Stimulated activated CD8-positive, alpha-beta memory T cell treated with anti-CD3 and anti-CD28 coated beads, Interleukin-12 subunit alpha, Interleukin-12 subunit beta, amount 100 ng/mL, for 24 hours (primary cell): ENCODE measurements at regions not wholly inside any gene's neighbourhood (a gene's known extent, or its start where the extent isn't known, plus 50 kb on each side); places are given as distances from the start of the nearest gene placed in this dataset.

ENCODE experiments used
- DNase-seq: peaks from one replicate; pipeline ENCODE4 v3.0.0-alpha.2; 2020; ENCODE audit errors: extremely low read depth

DNA sequence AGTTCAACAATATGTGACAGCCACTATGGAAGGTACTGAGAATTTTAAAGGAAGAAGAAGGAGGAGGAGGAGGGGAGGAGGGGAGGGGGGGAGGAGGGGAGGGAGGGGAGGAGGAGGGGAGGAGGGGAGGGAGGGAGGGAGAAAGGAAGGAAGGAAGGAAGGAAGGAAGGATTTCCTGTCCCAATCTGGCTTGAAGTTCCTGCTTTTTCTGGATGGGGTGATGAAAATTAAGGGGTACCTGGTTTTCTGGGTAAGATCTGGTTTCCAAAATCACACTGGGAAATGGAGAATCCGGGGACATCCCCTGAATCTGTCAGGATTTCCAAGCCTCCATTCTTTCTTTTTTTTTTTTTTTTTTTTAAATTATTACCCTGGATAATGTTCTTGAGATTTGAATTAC is 271.8 kb downstream of the MTX2 start:
- no peak for DNase-seq

DNA sequence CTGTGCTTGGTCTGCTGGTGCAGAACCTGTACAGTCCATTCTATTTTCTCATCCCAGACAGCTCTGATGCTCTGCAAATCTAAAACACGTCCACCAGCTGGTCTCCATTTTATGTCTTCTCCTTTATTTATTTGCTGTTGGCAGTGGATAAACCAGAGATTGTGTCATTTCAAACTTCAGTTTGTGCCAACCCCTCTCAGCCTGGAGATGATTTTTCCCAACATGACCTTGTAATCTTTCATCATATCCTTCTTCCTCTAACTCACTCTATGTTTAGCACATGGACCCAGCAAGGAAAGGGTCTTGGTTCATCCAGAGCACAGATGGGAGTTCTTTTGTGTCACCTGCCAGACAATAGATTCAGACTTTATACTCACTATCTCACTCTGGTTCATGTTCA is 273.2 kb downstream of the MTX2 start:
- no peak for DNase-seq

DNA sequence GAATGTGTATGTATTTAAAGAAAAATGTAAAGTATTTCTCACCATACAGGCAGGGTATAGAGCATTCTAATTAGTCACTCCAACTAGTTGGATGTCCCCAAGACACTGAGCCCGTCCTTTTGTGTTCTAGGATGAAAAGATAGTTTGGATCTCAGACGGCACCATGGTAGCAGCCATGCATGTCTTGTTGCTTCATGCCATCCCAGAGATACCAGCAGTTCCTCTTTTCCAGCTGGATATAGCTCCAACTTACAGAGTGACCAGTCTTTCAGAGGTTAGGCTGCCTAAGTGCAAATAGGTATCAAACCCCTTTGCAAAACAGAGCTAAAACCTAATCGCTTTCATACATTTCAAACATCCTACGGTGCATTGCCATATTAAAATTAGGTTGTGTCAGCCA is 275.3 kb downstream of the MTX2 start:
- DNase-seq: no peak

DNA sequence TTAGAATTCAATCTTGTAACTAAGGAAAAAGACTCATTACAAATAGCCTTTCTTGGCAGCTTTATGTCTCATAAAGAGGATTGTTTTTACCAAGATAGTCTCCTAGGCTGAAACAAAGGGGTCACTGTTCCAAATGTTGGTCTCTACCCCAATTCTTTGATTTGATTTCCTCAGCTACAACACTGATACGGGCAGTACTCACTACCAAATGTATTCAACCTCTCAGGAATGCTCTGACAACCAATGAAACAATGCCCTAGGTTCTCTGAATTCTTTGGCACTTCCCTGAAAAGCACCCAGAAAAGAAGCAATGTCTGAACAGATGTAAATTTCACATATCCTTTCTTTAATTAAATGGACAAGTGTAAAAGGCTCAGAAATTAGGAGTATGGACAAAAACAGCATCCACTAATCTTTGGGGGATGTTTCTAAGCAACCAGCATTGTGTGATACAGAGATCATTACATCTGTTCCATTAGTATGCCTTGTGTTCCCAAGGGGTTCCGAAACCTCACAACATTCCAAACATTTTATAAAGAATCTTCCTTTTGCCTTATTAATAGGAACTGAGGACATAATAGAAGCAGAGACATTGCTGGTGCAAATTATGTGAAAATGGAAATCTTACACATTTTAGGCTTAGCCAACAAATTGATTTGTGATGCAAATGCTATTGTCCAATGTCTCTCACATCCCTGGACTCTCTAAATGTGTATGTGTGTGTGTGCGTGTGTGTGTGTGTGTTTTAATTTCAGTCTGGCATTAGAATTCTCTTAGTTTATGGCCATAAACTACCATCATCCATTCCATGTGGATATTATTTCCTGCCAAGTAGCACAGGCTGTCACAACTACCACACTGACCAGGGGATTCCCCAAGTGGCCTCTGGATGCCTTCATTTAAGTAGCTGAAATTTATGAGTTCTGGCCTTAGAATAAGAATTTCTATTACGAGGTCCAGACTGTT is 276.0 kb downstream of the MTX2 start:
- DNase-seq: no peak

DNA sequence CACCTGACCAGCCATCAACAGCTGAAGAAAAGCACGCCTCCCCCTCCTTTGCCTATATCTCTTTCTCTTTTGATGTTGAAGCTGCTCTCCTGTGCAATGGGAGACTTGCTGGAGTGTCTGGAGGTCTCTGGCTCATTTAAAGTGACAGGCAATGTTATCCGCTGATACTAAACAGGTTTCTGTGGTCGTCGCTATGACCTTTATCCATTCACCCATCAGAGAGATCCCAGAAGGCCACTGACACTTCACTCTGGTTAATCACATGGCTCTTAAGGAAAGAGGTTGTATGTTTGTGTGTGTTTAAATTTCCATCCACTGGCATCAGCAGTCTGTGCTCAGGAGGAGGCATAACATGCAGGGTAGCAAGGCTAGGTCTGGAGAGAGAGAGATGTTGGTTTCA is 277.3 kb downstream of the MTX2 start:
- DNase-seq: no peak

DNA sequence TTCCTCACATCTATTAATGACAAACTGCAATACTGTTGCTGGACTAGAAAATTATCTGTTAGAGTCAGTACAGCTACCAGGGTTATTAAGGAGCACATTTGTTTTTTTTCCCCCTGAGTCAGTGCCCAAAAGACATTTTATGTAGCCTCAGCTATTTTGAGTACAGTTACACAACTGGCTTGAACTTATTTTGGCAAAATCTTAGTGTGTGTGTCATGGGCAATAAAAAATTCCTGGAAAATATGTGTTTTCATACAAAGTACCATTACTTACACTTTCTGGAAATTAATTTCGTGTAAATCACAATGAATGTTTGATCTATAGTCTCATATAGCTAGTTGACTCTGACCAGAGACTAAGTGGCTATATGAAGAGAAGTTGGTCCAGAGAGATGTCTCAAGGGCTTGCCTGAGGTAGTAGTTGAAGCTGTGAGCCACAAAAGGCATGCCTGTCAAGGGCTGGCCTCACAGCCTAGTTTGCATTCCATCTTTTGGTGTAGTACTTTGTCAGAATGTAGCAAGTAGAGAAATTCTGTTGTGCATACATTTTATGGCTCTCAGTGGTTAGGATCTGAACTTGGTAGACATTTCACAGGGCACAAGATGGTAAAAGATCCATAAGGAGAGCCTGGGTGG is 283.4 kb downstream of the MTX2 start:
- no peak for DNase-seq

DNA sequence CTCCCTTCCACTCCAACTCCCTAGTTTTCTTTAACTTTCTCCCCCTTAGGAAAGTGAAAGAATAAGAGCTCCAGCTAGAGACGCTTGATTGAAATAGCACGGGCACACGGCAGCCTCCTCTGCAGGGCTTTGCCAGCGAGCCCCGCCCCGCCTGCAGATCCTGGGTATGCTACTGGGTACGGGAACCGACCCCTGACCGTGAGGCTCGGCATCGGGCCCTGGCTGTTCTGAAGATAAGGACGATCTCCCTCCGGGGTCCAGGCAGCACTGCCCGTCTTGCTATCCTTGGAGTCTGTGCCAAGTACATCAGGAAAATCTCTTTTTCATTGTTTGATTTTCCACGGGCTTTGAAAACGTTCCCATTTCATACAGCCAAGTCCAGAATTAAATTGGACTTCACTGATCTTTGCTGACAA is 284.5 kb downstream of the MTX2 start:
- DNase-seq: peak; percentile 5

DNA sequence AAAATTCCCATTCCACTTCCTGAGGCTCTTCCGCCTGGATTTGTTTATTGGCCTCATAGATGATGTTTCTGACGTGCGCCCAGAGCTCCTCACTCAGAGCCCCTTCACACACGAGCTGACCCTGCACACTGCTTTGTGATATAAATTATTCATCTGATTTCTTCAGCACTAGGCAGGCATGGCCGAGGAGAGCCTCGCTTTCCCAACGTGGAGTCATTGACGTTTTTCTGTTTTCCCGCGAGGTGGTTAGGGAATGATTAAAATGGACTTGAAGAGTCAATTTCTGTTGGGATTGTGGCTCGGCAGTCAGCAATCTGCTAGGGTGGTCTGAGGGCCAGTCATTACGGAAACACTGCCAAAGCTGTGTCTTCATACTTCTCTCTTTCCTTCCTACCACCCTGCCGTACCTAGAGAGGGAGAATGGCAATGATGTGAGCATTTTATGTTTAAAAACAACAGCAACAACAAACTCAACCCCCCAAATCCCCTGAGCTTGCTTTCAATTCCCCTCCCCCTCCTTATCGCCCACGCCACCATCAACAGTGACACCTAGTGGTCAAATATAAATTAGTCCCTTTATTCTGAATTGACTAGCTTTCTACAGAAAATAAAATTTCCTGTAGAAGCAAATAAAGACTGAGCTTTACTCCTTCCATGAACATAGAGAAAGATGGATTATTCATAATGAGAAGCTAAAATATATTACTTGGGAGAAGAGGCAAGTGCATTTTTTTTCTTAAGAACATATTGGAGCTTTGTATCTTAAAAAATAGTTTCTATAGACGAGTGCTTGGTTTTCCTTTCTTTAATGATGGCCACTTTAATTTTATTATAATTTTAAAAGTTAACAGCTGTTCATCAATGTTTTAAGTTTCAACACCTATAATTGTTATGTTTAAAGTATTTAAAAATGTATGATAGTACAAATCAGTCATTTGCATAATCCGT is 285.1 kb downstream of the MTX2 start:
- DNase-seq: no peak

DNA sequence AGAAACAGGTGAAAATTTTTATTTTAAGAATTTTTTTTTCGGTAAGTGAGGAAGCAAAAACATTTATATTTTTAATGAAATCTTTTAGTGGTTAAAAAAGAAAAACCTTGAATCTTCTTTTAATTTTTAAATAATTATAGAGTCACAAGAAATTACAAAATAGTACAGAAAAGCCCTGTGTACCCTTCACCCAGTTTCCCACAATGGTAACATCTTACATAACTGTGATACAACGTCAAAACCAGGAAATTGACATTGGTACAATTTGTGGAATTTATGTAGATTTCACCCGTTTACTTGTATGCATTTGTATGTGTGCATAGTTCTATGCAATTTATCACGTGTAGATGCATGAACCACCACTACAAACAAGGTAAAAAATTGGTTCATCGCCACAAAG is 285.9 kb downstream of the MTX2 start:
- DNase-seq: no peak

DNA sequence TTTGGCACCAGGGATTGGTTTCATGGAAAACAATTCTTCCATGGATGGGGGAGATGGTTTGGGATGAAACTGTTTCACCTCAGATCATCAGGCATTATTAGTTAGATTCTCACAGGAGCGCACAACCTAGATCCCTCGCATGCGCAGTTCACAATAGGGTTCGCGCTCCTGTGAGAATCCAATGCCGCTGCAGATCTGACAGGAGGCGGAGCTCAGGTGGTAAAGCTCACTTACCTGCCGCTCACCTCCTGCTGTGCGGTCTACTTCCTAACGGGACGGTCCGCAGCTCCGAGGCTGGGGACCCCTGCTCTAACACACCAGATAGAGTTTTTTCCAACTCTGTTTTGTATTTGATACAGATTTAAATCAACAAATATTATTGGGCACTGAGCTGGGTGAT is 286.5 kb downstream of the MTX2 start:
- no peak for DNase-seq

DNA sequence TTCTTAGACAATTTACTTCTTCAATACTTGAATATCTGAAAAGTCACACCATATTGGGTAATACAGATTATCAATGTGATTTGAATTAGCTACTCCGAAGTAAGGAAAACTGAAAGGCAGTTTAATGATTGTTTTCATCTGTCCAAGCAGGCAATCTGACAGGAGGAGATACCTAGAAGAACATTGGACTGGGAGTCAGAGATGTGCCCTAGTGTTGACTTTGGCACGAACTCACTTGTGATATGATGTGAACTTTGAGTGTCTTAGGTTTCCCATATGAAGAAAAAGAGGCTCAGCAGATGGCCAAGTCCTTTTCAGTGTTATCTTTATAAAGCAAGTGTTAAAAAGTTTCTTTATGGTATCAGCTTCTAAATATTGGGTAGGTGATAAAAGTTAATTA is 287.1 kb downstream of the MTX2 start:
- no peak for DNase-seq

DNA sequence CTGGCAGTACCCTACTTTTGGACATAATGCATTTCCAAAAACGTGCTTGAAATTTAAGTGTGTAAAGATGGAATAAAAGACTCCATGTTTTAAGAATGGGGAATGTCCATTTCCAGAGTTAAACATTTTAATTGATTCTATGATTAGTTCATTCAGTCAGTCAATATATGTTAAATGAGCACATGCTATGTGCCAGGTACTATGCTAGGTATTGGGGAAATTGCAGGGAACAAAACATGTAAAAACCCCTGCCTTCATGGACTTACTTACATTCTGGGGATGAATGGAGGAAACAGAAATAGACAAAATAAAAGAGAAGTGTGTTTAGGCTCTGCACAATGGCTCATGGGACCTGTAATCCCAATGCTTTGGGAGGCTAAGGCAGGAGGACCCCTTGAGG is 288.6 kb downstream of the MTX2 start:
- no peak for DNase-seq

DNA sequence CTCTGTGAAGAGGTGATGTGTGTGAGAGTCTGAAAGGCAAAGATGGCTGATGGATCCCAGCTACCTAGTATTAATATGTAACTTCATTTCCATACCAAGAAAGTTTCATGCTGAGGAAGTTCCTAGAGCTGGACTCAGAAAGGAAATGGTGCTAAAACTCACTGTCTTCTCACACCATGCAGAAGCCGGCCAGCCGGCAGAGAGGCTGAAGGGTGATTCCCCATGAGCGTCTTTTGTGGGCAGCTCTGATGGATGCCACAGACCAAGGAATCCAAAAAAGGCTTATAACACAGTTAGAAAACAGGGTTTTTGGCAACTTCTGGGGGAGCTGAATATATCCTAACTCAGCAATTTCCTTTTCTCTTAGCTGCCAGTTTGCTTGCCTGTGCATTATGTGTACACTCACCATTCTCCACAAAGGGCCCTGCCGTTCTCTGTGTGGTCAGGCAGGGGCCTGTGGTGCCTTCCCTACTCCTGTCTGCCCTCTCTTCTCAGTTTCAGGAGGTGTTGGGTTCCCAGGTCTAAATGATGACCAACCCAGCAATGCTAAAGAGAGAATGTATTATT is 289.4 kb downstream of the MTX2 start:
- no peak for DNase-seq

DNA sequence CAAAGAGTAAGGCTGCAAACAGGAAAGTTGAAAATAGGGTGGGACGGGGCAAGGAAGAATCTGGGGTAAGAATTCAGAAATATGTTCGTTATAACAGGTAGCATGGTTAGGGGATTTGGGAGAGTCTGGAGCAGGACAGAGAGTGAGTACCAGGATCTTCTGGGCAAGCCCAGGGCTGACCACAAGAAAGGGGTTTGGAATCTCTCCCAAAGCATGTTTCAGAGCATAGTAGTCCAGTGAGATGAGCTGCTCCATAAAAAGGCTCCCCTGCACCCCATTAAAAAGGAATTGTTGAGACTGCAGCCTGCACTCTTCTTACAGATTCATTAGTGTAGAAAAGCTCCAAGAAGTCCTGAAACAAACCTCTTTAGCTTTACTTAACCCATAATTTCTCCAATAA is 291.1 kb downstream of the MTX2 start:
- DNase-seq: no peak

DNA sequence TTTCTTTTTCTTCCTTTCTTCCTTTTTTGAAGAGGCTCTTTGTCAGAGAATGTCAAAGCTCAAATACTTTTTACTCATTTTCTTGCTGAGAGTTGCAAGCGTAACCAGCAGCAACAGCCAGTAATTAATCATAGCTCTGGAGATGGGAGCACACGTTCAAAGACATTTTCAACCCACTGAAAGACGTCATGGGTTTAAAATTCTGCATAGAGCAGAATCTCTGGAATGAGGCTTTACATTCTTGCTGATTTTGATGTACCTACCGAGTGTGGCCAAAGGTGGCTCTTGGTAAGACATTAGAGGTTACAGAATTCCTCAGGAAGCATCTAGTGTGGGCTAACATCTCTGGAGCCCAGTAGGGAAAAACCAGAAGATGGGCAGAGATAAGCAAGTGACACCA is 292.5 kb downstream of the MTX2 start:
- DNase-seq: no peak

DNA sequence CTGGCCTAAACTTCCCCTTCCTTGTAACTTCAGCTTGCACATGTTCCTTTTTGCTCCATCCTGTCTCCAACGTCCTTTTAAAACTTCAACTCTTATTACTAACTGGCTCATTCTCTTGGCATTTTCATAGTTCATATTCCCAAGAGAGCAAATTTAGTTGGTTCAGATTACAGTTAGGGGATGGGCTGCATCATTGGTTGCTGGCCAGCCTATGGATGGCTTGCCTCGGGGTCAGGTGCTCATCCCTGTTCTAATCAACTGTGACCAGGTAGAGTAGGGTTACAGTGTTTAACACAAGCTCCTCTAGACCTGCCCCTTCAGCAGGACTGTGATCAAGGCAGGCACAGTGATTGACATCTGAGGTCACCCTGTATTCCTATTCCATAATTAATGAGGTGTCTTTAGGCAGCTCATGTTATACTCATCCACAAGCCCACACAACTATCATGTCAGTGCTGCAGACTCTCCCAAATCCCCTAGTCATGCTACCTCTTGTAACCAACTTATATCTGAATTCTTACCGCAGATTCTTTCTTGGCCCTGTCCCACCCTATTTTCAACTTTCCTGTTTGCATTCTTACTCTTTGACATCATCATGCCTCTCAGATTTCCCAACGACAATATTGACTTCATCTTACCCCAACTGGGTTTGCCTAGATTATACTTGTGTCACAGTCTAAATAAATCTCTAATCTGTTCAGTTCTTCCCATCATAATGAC is 293.3 kb downstream of the MTX2 start:
- no peak for DNase-seq

DNA sequence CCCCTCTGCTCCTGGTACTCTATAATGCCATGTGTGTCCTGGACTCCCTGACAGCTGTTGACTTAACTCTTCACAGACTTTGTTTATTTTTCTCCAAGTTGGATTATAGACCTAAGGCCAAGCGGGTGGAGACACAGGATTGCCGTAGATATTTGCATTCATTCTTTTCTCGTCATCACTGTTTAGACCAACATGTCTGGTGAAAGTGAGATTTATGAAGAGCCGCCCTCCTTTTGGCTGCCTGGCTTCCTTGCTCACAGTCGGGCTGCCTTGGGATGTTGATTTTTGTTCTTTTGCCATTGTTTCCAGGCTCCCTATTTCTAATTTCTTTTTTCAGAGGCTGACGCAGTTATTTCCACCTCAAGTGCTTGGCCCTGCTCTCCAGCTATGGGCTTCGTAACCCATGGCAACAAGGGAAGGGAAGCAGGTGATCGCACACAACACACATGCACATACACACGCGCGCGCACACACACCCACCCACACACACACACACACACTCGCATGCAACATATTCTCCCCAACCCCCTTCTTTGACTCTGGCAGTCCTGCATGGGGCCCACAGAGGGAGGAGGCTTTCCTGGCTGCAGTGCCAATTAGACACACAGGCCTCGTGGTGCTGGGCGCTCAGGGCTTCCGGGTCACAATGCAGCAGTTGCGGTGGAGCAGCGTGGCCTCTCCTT is 296.5 kb downstream of the MTX2 start:
- no peak for DNase-seq

DNA sequence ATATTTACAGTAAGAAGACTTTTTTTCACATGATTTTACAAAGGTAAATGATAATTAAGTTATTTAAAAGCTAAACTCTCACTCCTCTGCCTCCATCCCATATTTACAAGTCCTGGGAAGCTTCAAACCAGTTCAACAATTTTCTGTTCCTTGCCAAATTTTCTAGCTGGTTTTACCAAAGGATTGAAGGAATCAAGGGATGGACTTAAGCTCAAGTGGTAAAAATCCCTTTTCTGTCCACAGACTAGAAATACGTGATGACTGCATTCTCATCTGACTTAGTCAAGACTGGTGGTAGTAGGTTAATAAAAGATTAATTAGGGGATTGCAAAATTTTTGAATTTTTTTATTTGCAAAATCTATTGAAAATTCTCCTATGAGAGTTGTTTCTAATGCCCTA is 297.3 kb downstream of the MTX2 start:
- DNase-seq: no peak

DNA sequence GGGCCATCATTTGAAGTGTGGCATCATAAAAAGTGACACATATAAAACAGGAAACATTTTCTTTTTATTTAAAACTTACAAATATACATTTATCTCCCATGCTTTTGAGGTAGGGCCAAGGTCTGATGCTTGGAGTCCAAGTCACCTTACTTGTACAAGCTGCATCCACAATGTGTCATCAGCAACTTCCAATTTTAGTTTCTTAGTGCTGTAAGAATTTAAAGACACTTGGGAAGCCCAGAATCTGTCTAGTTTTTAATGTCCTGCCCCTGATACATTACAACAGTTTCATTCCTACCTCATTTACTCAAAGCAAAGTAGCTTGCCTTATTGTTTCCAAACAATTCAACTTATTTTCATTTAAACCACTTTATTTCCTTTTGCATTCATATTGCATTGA is 297.7 kb downstream of the MTX2 start:
- no peak for DNase-seq

DNA sequence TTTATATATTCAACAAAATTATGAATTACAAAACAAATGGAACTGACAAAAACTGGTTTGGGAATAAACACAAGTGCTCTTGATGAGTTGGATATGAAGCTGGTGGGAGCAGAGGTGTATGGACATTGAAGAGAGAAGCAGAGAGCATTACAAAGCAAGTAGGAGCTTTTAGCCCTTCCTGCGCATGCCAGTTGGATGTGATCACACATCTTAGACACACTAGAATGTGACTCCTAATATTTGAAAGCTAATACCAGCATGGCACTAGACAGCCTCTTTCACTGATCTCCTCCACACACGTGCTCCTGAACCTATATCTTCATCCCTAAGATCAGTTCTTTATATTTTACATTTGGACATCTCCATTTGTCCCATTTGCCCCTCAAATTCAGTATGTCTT is 298.1 kb downstream of the MTX2 start:
- DNase-seq: no peak

DNA sequence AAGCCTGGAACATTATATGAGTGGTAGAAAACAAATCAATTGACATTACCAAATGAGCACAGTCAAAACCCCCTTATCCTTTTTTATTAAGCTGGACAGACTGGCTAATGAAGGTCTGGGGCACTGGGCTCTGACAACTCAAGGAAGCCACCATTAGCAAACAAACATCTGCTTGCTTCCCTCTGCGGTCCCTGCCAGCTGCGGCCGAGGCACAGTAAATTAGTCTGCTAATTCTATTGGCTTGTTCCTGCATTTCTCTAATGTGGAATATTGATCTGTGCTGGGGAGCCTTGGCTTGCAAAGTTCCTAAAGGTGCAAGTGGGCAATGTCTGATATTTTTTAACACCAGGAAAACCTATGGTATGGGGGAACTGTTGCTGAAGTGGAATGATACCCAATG is 300.3 kb downstream of the MTX2 start:
- no peak for DNase-seq
